ENCODE measurements at regions not wholly inside any gene's neighbourhood (a gene's known extent, or its start where the extent isn't known, plus 50 kb on each side); places are given as distances from the start of the nearest gene placed in this dataset.

- intact Hi-C loops (cut with DNase I) = no loop called here
- H3K27ac ChIP-seq = peak overlapping the region; percentile 46
- no peaks in the 10 kb centered on the region for H3K36me3 ChIP-seq (ENCODE audit: insufficient read depth in 1 of 2, low read depth in 1 of 2)
- no peaks in the 10 kb centered on the region for H3K9me3 ChIP-seq
- no peak overlapping the region for H3K4me3 ChIP-seq
- ATAC-seq (peak in 2 of 4 donors; percentile 40 to 57), DNase-seq (no peak)
- no peak for TF ChIP-seq CTCF (IDR thresholded peaks at IDR 0.05)
- WGBS, 3 donors = 45 to 69% (median 56%) methylated on average over 2 of the region's 2 CpGs
- H3K27me3 ChIP-seq (ENCODE audit: insufficient read depth in 3 of 3, low read length in 2 of 3) = no peaks in the 10 kb centered on the region
- peaks cover 28% of the 10 kb centered on the region for H3K4me1 ChIP-seq
Observed at GRCh38 chr9:14018081-14018480, 295.9 kb downstream of the NFIB start.

GRCh38 chr9:14014744-14015143 lies 299.2 kb downstream of the NFIB start:
- peak overlapping the region; percentile 83 for H3K27ac ChIP-seq
- no peaks in the 10 kb centered on the region for H3K36me3 ChIP-seq (ENCODE audit: insufficient read depth in 1 of 2, low read depth in 1 of 2)
- intact Hi-C loops (cut with DNase I) = no loop called here
- TF ChIP-seq CTCF (IDR thresholded peaks at IDR 0.05) = no peak
- no peak overlapping the region for H3K4me3 ChIP-seq
- H3K27me3 ChIP-seq (ENCODE audit: insufficient read depth in 3 of 3, low read length in 2 of 3) = no peaks in the 10 kb centered on the region
- DNase-seq = no peak
- no peaks in the 10 kb centered on the region for H3K9me3 ChIP-seq
- peaks cover 34% of the 10 kb centered on the region for H3K4me1 ChIP-seq
- no peak for ATAC-seq

GRCh38 chr9:14014218-14014617 lies 299.7 kb downstream of the NFIB start:
- intact Hi-C loops (cut with DNase I) = no loop called here
- peaks cover 34% of the 10 kb centered on the region for H3K4me1 ChIP-seq
- DNase-seq = no peak
- H3K9me3 ChIP-seq = no peaks in the 10 kb centered on the region
- TF ChIP-seq CTCF (IDR thresholded peaks at IDR 0.05) = no peak
- H3K27me3 ChIP-seq (ENCODE audit: insufficient read depth in 3 of 3, low read length in 2 of 3) = no peaks in the 10 kb centered on the region
- H3K27ac ChIP-seq = peak overlapping the region; percentile 83
- peak; percentile 96 to 98 (median 97) for ATAC-seq
- H3K36me3 ChIP-seq (ENCODE audit: insufficient read depth in 1 of 2, low read depth in 1 of 2) = no peaks in the 10 kb centered on the region
- no peak overlapping the region for H3K4me3 ChIP-seq

GRCh38 chr9:14011799-14012560 lies 302.0 kb downstream of the NFIB start:
- intact Hi-C loops (cut with DNase I) = no loop called here
- no peaks in the 10 kb centered on the region for H3K9me3 ChIP-seq
- H3K27ac ChIP-seq = peak overlapping the region; percentile 83
- H3K27me3 ChIP-seq (ENCODE audit: insufficient read depth in 3 of 3, low read length in 2 of 3) = no peaks in the 10 kb centered on the region
- ATAC-seq (peak; percentile 30 to 50 (median 38)), DNase-seq (no peak)
- no peak for TF ChIP-seq CTCF (IDR thresholded peaks at IDR 0.05)
- H3K36me3 ChIP-seq (ENCODE audit: insufficient read depth in 1 of 2, low read depth in 1 of 2) = no peaks in the 10 kb centered on the region
- WGBS, 3 donors = 9 to 21% (median 14%) methylated on average over 3 of the region's 3 CpGs
- H3K4me1 ChIP-seq = peaks cover 22% of the 10 kb centered on the region
- H3K4me3 ChIP-seq = no peak overlapping the region
